ENCODE measurements at regions not wholly inside any gene's neighbourhood (a gene's known extent, or its start where the extent isn't known, plus 50 kb on each side); places are given as distances from the start of the nearest gene placed in this dataset.

GRCh38 chr3:28013864-28014473 is 227.4 kb upstream of the CMC1 start:
- TF ChIP-seq CTCF (IDR thresholded peaks at IDR 0.05) (no peak), POLR2AphosphoS5 (IDR thresholded peaks at IDR 0.05) (no peak)
